ENCODE measurements at regions not wholly inside any gene's neighbourhood (a gene's known extent, or its start where the extent isn't known, plus 50 kb on each side); places are given as distances from the start of the nearest gene placed in this dataset.

DNA sequence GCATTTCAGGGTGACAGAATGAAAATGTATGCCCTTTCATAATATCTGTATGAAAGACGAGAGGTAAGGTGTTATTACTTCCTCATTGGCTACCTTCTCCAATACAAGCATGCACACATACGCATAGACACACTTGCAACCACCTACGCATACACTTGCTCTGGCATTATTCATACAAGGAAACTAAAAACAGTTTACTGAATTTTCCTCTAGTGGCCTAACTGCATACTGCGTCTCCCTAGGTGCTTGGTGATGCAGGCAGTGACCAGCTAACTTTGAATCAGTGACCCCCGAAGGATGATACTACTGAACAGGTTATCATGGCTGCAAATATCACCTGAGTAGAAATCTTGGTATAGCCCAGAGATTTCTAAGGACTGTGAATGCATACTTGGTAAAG is 593.1 kb downstream of the PKHD1 start:
- no peak for DNase-seq

DNA sequence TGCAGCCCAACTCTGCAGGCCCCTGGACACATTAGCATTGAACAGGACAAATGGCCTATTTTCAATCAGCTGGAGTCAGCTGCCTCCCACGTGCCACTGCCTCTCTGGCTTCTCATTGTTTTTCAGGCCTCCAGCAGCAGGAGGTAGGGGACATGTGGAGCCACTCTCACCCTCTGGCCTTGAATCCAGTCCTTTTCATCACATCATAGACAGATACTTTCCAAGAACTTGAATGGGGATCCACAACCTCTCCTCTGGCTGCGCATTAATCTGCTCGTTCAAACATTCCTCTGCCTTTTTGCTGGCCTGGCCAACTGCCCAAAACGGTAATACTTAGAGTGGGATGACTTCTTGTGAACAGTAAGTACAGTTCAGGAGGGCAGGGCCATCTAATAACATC is 592.3 kb downstream of the PKHD1 start:
- DNase-seq: peak; percentile 47

DNA sequence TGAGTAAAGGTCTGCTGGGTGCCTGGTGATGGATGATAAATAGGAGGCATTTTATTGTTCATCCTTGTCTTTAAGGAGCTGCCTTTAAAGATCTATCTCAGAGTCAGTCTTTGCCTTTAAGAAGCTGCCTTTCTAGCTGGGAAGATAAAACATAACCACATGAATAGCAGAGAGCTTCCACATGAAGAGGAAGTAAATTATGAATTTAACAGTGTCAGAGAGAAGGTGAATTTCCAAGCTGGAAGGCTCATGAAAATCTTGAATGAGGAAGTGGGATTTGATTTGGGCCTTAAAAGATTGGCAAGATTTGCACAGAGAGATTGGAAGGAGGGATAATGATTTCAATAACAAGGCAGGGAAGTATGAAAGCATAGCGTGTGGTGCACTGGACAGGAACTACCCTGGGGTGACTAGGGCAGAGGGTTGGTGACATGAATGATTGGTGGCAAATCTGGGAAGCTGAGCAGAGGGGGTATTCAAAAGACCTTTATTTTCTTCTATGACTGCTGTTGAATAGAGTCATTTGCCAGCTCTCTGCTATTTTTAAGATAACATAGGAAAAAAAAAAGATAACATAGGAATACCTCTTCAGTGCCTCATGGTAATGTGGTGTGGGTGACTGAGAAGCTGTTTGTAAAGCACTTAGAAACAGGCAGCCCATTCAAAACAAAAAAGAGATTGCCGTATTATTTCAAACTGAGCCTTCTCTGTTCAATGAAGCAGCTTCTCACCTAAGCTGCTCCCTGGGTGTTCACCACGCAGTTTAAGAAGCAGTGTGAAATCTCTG is 591.6 kb downstream of the PKHD1 start:
- DNase-seq: peak; percentile 28

DNA sequence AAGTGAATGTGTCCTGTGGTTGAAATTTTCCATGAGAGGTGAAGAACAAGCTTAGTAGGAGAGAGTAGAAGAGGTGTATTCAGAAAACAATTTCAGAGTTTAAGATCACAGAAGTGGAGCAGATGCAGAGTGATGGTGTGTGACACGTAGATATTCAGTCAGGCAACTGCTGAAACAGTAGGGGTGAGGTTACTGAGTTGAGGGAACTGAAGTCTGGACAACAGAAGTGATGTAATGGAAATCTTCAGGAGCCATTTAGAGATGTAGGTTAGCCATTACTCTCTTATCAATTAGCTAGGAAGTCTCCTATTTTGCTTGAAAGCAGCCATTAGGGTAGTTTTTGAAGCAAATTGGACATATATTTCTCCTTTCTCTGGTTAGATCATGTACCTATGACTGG is 584.4 kb downstream of the PKHD1 start:
- no peak for DNase-seq

DNA sequence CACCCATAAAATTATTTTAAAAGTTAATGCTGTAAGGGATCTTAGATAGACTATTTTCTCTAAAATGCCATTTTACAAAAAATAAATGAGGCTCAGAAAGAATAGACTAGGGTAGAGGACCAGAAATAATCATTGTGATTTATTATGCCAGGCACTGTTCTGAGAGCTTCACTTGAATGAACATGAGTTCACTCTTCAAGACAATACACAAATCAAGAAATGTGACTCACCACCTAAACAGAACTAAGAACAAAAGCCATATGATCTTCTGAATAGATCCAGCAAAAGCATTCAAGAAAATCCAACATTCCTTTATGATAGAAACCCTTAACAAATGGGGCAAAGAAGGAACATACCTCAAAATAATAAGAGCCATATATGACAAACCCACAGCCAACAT is 582.0 kb downstream of the PKHD1 start:
- no peak for DNase-seq

DNA sequence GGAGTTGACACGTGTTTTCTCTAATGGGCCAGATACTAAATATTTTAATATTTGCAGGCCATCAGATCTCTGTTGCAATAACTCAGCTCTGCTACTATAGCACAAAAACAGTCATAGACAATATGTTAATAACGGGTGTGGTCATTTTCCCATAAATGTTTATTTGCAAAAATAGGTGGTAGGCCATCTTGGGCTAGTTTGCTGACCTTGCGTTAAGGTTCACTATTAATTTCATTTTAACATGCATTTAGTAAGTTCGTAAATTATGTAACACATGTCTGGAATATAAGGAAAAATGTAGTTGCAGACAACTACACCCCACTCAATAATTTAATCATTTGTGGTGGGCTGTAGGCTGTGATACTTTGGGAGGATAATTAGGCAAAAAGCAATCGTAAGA is 577.8 kb downstream of the PKHD1 start:
- no peak for DNase-seq

DNA sequence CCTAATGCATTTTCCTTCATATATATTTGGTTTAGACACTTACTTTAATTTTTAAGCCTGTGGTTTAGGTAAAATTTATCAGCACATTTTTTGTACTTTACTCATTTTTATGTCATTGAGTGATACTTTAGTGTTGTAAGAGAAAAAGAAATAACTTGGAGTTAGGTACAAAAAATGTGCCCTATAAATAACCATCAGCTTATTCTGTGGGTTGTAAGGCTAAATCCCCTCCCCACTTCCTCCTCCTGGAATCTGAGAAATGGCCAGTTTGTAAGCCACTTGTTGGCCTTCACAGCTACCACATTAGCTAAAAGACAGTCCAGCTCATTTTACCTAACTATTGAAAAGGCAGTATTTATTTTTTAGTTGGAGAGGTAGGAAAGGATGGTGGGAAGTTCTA is 576.3 kb downstream of the PKHD1 start:
- no peak for DNase-seq

DNA sequence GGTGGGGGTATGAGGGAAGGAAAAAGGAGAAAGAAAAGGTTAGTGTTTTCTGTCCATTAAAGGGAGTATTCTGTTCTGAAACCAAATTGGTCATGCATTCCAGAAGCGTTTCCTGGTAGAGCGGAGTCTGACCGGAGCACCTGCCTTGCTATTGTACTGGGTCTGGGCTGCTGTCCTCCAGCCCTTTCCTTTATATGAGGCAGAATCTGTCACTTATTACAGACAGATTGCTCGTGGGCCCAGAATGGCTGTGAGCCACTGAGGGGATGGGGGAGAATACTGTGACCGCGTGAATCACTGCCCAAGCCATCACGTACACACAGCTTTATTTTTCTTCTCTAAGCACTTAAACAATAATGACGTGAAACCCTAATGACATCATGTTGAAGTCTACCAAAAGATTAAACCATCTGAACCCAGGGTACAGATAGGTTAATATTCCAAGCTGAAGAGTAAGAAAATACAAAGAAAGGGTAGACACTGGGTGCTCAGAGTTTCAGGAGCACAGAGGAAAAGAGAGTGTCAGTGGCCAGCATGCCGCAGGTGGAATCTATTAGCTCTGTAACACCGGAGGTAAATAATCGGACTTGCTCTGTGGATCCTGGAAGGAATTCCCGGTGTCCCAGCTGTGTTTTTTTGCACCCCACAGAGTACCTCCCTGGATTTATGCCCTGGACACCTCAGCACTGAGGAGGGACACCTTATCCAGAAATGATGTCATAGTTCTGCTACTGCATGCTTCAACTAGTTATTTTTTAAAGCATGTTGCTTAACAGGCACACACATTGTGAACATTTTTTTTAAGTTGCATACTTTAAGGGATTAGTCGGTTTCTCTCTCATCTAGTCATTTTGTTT is 573.3 kb downstream of the PKHD1 start:
- no peak for DNase-seq

DNA sequence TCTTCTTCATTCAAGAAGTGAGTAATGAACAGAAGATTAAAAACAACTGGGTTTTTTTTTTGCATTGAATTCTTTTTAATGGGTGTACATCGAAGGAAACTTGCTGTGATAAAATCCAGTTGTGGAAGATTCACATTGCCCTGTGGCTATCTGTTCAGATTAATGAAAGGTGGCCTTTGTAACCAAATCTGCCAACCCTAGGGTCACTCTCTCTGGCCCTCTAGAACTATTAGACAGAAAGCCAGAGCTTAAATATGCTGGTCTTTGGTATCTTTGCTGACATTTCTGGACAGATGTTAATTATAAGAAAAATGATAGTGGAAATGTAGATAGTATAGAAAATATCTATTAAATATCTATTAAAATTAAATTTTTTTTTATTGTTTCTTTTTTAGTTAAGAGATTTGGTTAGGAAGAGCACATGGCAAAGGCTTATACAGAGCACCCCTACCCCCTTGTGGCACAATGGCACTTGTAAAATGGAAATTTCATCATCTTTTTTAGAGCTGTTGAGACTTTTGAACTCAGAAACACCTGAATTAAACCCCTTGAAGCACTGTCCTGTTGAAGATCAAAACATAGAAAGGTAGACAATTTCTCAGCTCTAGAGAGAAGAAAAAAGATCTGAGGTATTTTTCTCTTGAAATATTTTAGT is 572.5 kb downstream of the PKHD1 start:
- DNase-seq: peak; percentile 3

DNA sequence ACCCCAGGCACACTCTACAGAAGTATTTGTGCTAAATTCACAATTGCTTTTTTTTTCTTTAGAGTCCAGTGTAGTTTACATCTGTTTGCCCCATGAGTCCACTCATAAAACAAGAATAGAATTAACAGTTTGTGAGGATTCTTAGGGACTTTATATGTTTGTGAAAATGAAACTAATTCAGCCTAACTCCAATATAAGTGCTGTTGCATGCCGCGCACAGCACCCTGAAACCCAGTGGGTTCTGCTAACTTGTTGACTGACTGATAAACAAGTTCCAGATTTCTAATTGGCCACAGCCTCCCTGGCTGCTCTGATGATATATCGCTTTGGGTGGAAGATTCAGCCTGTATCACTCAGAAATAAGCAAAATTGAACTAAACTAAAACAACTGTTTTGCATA is 561.4 kb downstream of the PKHD1 start:
- DNase-seq: no peak

DNA sequence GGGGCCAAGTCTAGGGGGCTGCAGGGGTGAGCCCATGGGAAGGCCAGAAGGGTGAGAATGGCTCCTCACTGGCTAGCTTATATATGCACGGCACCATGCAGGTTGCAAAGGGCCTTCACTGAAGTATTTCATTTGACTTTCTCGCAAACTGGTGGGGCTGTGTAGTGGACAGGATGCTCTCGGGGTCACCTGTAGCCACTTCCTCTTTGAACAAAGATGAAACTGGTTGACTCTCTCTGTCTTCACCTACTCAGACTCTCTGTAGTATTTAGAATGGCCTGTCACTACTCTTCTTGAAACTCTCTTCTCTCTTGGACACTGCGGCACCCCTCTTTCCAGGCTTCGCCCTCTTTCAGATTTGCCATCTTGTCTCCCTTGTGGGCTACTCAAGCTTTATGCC is 560.5 kb downstream of the PKHD1 start:
- DNase-seq: no peak

DNA sequence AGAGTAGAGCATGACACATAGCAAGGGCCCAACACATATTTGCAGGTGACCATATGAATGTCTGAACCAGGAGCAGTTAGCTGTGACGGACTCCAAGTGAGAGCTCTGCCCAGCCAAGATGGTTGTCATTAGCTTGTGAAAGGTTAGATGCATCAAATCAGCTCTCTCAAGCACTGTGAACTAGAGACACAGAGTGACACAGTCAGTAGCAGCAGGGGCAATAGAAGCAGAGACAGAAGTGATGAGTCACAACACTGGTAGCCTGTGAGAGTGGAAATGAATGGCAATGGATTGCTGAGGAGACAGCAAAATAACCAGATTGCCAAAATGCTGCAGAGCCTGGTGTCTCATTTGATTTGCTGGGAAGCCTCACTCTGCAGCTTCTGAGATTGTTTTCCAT is 558.9 kb downstream of the PKHD1 start:
- DNase-seq: no peak

DNA sequence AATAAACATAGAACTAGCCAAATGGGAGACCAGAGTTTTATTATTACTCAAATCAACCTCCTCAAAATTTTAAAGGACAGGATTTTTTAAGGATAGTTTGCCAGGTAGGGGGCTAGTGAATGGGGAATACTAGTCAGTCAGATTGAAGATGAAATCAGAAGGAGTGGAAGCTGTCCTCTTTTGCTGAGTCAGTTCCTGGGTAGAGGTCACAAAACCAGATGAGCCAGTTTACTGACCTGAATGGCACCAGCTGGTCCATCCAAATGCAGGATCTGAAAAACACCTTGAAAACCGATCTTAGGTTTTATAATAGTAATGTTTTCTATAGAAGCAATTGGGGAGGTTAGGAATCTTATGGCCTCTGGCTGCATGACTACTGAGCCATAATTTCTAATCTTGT is 558.2 kb downstream of the PKHD1 start:
- no peak for DNase-seq

DNA sequence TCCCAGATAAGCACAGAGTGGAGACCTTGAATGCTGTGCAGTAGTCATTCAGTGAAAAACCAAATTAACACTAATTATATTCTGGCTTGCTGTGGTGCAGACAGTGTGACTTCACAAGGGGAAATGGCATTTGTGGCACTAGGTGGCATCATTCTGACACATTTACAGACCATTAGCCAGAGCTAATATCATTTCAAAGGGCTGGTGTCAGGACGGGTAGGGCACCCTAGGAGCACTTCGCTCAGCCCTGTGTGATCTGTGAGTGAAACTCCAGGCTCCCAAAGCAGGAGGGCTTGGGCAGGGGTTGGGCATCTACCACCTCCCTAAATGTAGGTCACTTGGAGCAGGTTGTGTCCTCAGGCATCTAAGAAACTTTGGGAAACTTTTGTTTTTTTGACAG is 555.8 kb downstream of the PKHD1 start:
- peak; percentile 16 for DNase-seq

DNA sequence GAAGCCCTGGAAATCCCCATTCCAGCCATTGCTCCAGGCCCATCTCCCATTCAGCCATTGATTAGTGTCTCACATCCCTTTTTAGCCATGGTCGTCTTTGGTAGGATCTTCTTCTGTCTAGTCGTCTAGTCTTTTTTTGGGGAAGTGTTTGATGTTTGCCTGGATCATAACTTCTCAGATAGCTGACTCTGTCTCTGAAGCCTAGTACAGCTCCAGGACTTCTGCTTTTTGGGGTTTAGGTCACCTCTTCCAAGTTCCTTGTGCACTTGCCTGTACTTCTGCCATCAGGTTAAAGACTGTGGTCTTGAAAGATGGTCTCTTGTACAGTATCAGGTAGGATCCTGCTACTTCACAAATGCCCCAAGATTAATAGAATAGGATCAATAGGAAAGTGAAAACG is 553.5 kb downstream of the PKHD1 start:
- DNase-seq: no peak

DNA sequence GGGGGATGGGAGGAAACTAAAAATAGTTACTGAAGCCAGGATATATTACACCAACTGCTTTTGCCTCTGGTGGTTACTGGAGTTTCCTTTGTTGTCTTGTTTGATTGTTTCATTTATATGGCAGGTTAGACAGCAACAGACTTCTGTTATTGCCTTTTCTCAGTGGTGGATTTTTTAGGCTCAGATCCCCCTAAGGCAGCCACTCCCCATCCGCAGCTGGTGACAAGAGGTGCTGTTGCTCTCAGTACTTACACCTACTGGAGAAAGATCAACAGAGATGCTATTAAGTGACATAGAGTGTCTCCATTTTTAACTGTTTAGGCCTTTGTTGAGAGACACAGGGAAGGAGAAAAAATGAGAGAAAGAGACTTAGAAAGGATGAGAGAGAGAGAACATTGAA is 552.1 kb downstream of the PKHD1 start:
- DNase-seq: peak; percentile 59

DNA sequence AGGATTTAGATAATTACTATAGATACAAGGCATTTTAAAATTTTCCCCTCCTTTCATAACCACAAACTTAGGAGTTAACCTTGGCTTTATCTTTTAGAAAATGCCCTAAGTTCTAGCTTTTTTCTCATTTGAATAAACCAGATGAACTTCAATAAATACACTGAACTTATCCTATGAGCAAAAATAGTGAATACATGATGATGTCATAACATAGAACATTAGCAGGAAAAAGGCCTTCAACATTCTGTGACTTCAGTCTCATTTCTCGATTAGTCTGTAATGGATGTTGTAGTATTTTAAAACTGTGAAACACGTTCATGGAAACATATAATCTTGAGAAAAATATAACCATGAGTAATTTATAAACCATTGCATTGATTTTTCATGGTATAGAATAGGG is 550.7 kb downstream of the PKHD1 start:
- no peak for DNase-seq

DNA sequence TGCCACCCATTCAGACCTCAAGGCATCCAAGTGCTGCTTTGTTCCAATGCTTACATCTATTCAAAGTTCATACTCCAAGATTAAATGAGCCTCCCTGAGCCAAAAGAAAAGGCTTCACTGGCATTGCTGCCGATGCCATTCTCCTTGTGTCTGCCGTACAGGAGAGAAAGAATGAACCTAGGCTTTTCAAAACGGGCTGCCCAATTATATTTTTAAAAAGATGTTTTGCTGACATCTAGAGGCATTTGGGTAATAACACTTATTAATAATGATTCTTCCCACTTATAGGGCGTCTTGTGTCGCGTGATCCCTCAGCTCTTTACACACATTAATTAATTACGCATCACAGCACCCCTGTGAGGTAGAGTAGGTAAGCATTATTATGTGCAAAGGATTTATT is 545.6 kb downstream of the PKHD1 start:
- DNase-seq: peak; percentile 26

DNA sequence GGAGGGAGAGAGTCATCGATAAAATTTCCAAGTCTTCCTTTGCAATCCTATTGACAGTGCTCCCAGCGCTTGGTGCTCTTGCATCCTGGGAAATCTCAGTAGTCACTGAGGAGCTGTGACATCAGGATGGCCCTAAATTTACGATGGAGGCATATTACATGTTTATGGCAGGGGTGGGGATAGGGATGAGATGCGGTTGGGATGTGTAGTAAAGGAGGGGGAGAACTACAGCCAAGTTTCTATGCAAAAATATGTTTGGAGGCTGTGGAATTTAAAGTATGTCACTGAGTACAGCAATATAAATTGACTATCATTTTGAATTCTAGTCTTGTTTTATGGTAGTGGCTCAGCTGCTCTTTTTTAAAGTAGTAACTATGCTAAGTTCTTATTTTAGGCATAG is 544.9 kb downstream of the PKHD1 start:
- no peak for DNase-seq

DNA sequence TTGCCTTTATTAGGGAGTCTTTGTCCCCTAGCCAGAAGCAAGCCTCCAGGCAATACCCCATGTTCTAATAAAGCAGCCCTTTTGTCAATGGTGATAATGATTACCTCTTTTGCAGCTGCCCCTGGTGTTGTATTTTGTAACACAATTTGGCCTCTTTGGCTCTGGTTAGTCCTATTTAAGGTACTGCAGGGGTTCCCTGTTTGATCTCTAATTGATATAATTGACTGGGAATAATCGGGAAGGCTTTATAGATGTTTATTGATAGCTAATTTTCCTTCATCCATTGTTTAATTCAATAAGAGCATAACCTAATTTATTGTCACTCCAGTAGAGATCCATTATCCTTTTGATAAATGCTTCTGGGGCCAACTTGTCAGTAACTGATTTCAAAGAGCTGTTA is 537.2 kb downstream of the PKHD1 start:
- DNase-seq: no peak

DNA sequence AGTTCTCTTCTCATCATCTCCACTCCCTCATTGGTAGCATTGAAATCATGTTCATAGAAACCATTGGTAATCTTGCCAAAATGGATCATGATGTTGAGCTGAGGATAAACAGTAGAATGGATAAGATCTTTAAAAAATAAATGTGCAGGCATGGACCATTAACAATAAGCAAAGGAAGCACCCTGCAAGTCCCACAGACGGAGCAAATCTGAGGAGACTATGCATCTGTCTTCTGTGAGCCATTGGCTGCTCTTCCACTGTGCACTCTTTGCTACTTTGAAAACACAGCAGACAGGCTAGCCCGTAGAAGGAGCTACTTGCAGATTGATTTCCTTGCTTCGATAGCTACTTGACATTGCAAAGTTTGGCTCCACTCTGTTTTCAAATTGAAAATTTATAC is 535.0 kb downstream of the PKHD1 start:
- DNase-seq: no peak

DNA sequence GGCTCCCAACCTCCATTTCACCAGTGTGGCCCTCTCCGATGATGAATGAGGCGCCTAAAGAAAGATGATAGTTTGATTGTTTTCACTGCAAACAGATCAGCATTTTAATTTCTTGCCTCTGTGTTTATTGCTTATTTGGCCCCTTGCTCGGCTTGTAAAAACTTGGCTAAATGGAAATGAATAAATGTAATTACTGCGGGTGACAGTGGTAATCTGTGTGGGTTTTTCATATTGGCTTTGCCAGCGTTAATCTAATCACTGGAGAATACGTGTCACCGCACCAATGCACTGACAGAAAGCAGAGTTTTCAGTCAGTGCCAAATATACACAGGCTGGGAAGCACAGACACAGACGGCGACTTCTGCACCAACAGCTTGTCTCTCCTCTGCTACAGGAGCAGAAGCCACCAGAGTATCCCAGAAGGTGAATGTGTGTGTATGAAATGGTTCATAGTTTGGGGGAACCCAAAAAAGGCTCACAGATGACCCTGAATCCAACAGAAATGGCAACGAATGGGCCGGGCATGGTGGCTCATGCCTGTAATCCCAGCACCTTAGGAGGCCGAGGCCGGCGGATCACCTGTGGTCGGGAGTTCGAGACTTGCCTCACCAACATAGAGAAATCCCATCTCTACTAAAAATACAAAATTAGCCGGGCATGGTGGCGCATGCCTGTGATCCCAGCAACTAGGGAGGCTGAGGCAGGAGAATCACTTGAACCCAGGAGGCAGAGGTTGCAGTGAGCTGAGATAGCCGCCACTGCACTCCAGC is 534.0 kb downstream of the PKHD1 start:
- DNase-seq: no peak

DNA sequence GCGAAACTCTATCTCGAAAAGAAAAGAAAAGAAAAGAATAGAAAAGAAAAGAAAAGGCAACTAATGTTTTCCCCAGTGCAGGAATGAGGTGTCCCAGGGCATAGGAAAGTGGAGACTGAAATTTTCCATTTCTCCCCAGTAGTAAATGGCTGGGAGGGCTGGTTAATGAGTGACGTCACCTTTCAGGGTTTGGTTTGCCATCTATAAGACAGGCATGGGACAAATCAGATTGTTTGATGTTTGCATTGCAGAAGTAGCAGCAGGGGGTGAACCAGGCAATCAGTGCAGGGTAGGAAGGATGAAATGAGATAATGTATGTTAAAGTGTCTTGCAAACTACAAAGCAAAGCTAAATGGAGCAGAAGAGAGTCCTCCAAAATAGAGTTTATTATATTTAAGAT is 533.4 kb downstream of the PKHD1 start:
- no peak for DNase-seq

Measured in NCI-H345 (cell line).